ENCODE measurements at regions not wholly inside any gene's neighbourhood (a gene's known extent, or its start where the extent isn't known, plus 50 kb on each side); places are given as distances from the start of the nearest gene placed in this dataset.

- TF ChIP-seq CTCF (IDR thresholded peaks at IDR 0.05), result no peak
- no peak overlapping the region for H2AFZ ChIP-seq
- no peak overlapping the region for H3K27ac ChIP-seq
- no peak overlapping the region for H3K4me2 ChIP-seq (ENCODE audit: low read length)
- H3K4me1 ChIP-seq, result no peaks in the 10 kb centered on the region
- H3K4me3 ChIP-seq (ENCODE audit: low read depth, low read length), result no peak overlapping the region
- H3K36me3 ChIP-seq (ENCODE audit: control insufficient read depth, insufficient read depth, low read length), result no peaks in the 10 kb centered on the region
- H3K9ac ChIP-seq, result no peak overlapping the region
- H3K79me2 ChIP-seq, result no peaks in the 10 kb centered on the region
- H3K9me3 ChIP-seq (ENCODE audit: control insufficient read depth, low read length), result no peaks in the 10 kb centered on the region
- no peaks in the 10 kb centered on the region for H3K27me3 ChIP-seq (ENCODE audit: control insufficient read depth, insufficient read depth, low read length)
These were observed 79.9 kb upstream of the PLPPR5 start for GRCh38 chr1:99084562-99084961.

- H3K4me3 ChIP-seq (ENCODE audit: low read depth, low read length), result no peak overlapping the region
These were observed 81.4 kb upstream of the PLPPR5 start for GRCh38 chr1:99086057-99086456.

GRCh38 chr1:99098589-99098988, 93.9 kb upstream of the PLPPR5 start:
- Histone ChIP-seq H3K4me3 (ENCODE audit: low read depth, low read length) (no peak overlapping the region), H3K9me3 (ENCODE audit: control insufficient read depth, low read length) (no peaks in the 10 kb centered on the region), H3K4me2 (ENCODE audit: low read length) (no peak overlapping the region), H3K9ac (no peak overlapping the region), H3K27ac (no peak overlapping the region), H2AFZ (no peak overlapping the region), H3K36me3 (ENCODE audit: control insufficient read depth, insufficient read depth, low read length) (no peaks in the 10 kb centered on the region), H3K27me3 (ENCODE audit: control insufficient read depth, insufficient read depth, low read length) (no peaks in the 10 kb centered on the region), H3K79me2 (no peaks in the 10 kb centered on the region), H3K4me1 (no peaks in the 10 kb centered on the region)
- no peak for TF ChIP-seq CTCF (IDR thresholded peaks at IDR 0.05)

More at GRCh38 chr1:99086057-99086456, 81.4 kb upstream of the PLPPR5 start:
- Histone ChIP-seq H3K4me2 (ENCODE audit: low read length) (no peak overlapping the region), H3K79me2 (no peaks in the 10 kb centered on the region), H3K4me1 (no peaks in the 10 kb centered on the region), H3K36me3 (ENCODE audit: control insufficient read depth, insufficient read depth, low read length) (no peaks in the 10 kb centered on the region), H3K27ac (no peak overlapping the region), H3K27me3 (ENCODE audit: control insufficient read depth, insufficient read depth, low read length) (no peaks in the 10 kb centered on the region), H3K9ac (no peak overlapping the region), H2AFZ (no peak overlapping the region), H3K9me3 (ENCODE audit: control insufficient read depth, low read length) (no peaks in the 10 kb centered on the region)
- no peak for TF ChIP-seq CTCF (IDR thresholded peaks at IDR 0.05)

- Histone ChIP-seq H3K4me1 (no peaks in the 10 kb centered on the region), H2AFZ (no peak overlapping the region), H3K9me3 (ENCODE audit: control insufficient read depth, low read length) (no peaks in the 10 kb centered on the region), H3K36me3 (ENCODE audit: control insufficient read depth, insufficient read depth, low read length) (no peaks in the 10 kb centered on the region), H3K4me2 (ENCODE audit: low read length) (no peak overlapping the region), H3K79me2 (no peaks in the 10 kb centered on the region), H3K27ac (no peak overlapping the region), H3K9ac (no peak overlapping the region), H3K27me3 (ENCODE audit: control insufficient read depth, insufficient read depth, low read length) (no peaks in the 10 kb centered on the region), H3K4me3 (ENCODE audit: low read depth, low read length) (no peak overlapping the region)
- TF ChIP-seq CTCF (IDR thresholded peaks at IDR 0.05), result no peak
These were observed 101.6 kb upstream of the PLPPR5 start for GRCh38 chr1:99106274-99106673.

GRCh38 chr1:99107680-99108079, 103.0 kb upstream of the PLPPR5 start:
- no peaks in the 10 kb centered on the region for H3K36me3 ChIP-seq (ENCODE audit: control insufficient read depth, insufficient read depth, low read length)
- no peak overlapping the region for H3K9ac ChIP-seq
- H2AFZ ChIP-seq, result no peak overlapping the region
- no peaks in the 10 kb centered on the region for H3K27me3 ChIP-seq (ENCODE audit: control insufficient read depth, insufficient read depth, low read length)
- H3K4me1 ChIP-seq, result no peaks in the 10 kb centered on the region
- no peak overlapping the region for H3K4me3 ChIP-seq (ENCODE audit: low read depth, low read length)
- H3K79me2 ChIP-seq, result no peaks in the 10 kb centered on the region
- no peak overlapping the region for H3K27ac ChIP-seq
- no peak for TF ChIP-seq CTCF (IDR thresholded peaks at IDR 0.05)
- no peaks in the 10 kb centered on the region for H3K9me3 ChIP-seq (ENCODE audit: control insufficient read depth, low read length)
- no peak overlapping the region for H3K4me2 ChIP-seq (ENCODE audit: low read length)
